DMS114 treated with DMSO at 0.1 percent for 48 hours (cell line): ENCODE measurements at regions not wholly inside any gene's neighbourhood (a gene's known extent, or its start where the extent isn't known, plus 50 kb on each side); places are given as distances from the start of the nearest gene placed in this dataset.

ENCODE experiments used
- DNase-seq: peaks from one replicate; lab custom pipeline; 2025; ENCODE audit not compliant: unreplicated experiment; lab: John Stamatoyannopoulos, UW

DNA sequence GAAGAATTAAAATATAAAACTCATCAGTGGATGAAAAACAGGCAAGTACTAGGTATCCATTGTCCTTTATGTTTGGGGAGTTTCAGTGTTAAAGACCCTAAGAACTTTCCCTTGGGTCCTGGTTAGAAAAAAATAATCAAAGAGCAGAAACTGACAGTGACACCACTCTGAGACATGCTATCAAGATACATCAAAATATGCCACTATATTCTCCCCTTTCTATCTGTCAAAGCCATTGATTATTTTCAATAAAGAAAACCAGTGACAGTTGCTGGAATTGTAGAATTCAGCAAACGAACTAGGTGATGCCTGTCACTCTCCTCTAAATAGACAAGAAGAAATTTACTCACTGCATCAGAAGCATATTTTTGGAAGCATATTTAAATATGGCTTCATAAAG, 496.7 kb upstream of the CFAP20DC start:
- DNase-seq, result no peak

DNA sequence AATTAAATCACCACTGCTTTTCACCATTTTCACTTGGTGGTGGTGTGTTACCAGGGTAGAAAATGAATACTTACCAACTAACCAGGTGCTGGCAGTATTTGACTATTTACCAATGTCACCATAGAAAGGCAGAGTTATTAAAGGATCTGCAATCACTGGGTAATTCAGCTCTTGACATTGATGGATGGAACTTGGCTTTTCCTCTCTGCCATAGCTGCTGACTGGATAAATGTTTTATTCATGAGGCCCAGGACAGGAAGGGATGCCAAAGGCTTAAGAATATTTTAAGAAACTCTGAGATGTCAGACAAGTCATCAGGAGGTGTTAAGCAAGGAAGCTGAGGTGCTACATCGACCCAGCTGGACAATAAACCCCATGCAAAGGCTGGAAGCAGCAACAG, 495.5 kb upstream of the CFAP20DC start:
- DNase-seq, result no peak

DNA sequence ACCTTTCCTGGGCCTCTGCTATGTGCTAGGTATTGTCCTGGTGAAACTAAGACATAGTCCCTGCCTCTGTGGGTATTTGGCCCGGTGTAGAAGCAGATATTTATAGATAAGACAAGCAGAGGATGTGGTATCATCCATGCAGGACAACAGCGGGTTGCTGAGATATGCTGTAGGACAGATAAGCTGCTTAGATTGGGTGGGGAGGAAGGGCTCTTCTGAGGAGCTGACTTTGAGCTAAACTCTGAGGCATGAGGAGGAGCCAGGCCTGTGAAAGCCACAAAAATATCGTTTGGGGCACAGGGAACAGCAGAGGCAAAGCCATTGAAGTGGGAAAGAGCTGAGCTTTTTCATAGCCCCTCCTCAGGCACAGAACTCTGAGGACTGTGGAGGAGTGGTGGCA, 492.5 kb upstream of the CFAP20DC start:
- no peak for DNase-seq

DNA sequence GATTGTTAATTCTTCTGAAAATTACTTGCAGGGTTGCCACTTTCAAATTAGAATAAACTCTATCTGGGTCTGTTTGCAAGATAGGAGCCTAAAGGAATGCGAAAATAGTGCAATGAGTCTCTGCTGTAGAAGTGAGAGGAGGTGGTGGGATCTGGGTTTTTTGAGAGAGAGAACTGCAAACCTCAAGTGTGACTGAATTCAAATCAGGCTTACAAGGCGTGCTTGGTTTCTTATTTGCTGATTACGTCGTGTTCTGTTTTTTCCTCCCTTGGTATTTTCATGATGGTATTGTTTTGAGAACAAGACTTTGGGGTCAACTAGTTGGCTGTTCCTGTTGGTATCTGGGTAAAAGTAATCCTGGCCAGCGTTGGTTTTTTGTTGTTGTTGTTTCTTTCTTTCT, 490.9 kb upstream of the CFAP20DC start:
- DNase-seq, result no peak

DNA sequence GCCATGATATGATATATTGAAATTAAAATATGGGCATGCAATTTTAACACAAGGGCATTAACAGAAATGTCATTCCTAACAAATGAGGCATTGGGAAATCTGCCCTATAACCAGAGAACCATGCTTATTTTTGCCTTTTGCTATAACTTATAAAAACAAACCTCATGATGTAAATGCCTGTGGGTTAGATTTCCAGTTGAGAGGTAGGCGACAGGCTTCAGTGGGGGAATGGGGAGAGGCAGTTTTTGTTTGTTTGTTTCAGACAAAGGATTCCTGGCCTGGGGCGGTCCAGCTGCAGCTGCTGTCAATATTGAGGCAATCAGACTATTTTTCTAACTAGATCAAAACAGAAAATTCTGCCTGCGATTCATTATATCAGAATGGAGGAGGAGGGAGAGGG, 490.4 kb upstream of the CFAP20DC start:
- DNase-seq, result no peak

DNA sequence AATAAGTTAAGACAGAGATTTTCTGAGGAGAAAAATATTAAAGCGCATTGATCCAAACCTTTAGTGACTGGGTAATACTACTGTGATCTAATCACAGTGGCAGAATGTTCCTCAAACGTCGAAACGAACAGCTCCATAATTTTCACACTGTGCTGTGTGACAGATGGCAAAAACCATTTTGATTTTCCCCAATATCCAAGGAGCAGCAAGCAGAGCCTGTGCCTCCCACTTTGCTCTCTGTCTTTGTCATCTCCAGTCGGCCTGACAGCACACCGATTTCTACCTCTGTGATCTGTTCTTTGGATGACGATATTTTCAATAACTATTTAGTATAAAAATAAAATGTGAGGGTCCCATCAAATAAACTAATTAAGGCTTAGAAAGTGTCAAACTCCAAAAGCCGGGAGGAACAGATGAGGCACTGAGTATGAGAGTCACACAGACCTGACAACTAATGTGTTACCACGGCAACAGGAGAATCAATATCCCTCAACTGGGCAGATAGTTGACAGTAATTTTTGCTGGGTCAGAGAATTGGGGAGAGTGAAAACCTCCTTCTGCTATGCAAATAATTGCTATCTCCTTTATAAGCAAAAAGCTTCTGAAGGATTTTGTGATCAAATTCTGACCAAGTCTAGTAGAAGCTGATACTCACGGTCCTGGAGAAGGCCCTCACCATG, 489.1 kb upstream of the CFAP20DC start:
- no peak for DNase-seq

DNA sequence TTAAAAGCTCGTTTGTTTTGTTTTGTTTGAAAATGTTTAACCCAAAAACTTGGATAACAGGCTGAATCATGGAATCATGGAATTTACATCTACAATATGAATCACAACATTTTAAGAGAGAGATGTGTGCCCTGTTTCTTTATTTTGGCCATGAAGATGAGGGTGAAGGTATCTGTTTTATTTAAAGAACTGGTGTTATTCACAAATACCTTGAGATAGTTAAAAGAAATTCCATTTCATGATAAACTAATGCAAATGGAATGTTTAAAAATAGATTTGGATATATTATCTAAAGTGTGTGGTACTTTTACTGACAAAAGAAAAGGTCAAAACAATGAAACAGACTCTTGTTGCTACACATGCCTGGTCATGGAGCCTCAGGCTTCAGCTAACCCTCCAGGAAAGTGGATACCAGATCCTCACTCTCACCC, 486.0 kb upstream of the CFAP20DC start:
- no peak for DNase-seq

DNA sequence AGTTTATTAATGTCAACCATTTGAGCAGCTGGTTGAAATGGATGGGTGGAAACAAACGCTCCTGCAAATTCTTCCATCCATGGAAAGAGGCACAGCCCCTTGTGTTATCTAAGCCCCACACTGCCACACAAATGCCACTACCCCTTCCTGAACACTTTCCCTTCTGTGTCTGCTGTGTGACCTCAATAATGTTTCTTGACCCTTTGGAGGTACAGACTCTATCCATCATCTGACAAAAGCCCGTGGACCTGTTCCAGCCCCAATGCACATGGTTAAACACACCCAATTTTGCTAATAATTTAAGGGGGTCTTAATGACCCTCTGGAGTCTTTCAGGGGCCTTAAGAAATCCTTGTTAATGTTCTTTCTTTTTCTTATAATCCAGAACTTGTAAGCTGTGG, 482.2 kb upstream of the CFAP20DC start:
- no peak for DNase-seq

DNA sequence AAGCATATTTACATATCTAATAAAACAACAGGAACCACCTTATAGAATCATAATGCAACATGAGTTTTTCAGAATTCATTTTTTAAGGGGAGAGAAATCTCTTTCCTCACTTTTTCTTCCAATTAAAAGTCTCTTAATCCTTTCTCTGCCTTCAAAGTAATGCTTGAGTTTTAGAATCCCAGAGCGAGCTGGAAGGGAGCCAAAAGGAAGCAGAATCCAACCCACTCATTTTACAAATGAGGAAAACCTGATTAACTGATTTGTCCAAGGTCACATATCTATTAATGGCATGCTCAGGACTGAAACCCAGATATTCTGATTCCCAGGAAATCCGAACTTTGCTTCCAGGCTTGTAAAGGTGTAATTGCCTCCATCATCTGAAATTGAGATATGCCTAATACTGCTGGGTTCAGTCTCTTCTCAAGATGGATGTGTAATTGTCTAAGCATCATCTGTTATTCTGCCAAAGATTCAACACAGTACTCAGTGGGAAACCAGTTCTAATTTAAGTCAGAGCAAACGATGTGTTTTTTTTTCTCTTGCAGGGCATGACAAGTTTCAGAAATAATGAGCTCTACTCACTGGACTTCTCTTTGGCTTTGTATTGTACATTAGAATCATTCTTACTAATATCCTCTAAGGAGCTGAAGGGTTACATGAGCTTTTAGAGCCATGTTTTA, 481.4 kb upstream of the CFAP20DC start:
- DNase-seq, result no peak

DNA sequence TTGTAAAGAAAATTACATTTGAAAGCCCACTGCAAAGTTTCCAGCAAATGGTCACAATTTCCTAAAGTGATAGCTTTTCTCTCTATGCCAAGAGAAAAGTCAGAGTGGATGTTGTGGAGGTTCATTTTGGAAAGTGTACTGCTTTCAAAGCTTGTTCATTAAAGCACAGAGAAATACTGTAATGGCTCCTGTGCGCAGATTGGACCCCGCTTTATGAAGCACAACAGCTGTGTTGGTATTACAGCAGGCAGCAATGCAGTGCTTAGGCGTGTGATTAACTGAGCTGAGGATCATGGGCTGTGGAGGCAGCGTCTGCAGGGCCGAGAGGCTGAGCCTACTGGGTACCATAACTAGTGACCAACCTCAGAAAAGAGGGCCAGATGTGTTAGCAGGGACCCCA, 478.4 kb upstream of the CFAP20DC start:
- DNase-seq, result no peak

DNA sequence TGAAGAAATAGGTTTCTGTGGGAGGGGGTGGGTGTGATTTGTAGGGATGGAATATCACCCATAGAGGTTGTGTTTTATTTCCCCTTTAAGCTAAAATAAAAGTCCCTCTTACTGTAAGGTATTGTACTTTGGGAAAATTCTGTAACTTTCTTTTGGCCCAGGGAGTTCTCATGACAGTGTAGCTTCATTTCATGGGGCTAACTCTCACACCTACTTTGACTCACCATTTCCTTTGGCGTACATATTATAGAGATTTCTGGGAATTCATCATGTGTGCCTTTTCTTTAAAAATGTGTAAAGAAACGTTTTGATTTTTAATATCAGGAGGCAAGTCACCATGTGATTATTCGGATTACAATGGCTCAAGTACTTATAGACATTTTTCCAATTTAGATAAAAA, 477.7 kb upstream of the CFAP20DC start:
- no peak for DNase-seq

DNA sequence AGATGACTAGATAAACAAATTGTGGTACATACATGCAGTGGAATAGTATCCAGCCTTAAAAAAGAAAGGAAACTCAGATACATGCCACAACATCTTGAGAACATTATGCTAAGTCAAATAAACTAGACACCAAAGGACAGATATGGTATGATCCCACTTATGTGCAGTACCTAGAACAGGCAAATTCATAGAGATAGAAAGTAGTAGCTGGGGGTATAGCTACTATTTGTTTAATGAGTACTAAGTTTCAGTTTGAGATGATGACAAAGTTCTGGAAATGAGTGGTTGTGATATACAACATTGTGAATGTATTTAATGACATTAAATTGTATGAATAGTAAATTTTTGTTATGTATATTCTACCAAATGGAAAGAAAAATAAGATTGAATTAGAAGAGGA, 477.2 kb upstream of the CFAP20DC start:
- DNase-seq, result no peak

DNA sequence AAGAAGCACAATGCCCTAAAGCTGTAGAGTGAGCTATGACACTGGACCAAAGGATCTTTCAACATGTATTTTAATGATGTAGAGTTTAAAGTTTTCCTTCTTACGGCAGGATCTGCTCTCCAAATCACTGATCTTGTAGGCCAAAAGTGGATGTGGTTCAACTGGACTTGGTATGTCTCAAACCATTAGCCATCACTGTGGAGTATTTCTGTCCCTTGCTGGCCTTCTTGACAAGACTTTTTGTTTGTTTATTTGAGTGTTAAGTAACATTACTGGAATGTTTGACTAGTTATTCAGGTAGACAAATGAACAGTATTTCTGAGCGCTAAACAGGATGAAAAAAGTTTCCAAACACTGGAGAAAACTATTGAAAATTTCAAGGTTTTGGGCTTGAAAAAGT, 472.7 kb upstream of the CFAP20DC start:
- DNase-seq, result no peak

DNA sequence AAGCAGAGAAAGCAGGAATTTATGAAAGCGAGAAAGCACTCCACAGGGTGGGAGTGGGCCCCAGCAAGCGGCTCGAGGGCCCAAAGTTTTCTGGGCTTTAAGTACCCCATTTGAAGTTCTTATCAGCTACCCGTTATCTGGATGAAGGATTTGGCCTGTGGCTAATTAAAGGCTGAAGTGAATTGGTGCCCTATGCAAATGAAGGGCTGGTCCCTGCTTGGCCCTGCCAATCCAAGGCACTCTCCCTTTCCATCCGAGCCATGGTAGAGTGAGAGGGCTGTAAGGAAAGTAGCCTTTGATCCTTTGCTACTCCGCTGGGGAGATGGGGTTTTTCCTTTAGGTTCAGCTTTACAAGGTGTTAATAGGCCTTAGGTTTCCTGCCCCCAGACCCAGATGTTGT, 469.3 kb upstream of the CFAP20DC start:
- DNase-seq, result no peak

DNA sequence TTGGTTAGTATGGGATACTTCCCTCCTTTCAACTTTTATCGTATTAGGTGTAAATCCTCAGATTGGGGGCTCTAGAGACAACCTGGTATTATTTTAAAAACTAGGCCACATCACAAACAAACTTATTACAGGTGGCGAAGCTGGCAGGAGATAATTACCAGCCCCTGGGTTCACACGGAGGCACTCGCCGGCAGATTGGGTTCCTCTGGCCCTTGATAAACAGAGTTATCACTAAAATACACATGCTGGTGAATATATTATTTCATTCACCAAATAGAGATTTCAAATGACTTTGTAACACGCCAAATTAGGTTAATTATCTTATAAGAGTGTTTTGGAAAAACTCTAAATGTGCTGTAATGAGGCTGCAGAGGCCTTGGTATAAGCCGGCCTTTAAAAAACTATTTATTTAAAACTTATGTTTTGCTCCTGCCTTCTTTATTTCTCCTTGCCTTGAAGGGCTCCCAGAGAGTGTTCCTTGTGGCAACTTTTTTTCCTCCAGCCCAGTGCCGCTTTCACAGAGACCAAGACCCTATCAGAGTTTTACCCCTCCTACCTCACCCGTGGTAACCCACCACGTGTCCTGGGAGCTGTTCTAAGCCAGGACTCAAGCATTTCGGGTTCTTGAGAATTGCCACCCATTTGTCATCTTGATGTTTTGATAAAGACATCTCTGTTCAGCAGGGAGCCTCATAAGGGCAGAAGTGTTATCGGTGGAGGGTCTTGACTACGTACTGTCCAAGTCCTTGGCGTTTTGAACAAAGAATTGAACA, 468.6 kb upstream of the CFAP20DC start:
- no peak for DNase-seq

DNA sequence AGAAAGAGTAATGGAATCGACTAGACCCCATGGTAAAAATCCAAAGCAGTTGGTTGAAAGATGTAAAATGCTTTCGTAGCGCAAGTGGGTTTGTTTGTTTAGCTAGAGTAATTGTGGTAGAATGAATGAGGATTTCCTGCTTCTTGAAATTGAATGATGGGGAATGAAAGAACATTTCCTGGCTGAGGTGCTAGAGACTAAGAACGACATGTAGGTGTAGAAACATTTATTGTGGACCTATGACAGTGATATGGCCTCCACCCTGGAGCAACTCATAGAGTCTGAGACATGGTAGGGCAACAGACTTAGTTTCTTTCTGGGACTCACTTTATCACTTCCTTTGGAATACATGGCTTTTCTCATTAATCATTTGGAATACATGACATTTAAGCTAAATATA, 467.6 kb upstream of the CFAP20DC start:
- DNase-seq, result no peak

DNA sequence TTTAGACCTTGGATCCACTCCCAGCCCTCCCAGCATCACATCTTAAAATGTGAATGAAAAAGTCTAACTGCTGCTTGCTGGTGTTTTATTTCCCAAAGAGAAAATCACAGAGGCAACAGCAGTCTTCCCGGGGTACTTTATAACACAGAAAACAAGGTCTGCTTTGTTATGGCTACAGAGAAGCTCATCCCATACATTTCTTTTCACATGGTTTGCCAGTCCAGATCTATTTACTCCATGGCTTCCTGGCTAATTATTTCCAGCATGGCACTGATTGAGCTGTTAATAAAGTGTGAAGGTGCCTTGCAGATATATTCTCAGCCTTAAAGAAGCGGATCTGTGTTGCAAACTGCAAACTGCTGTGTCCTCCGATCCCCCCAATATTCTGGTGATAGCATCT, 466.1 kb upstream of the CFAP20DC start:
- no peak for DNase-seq

DNA sequence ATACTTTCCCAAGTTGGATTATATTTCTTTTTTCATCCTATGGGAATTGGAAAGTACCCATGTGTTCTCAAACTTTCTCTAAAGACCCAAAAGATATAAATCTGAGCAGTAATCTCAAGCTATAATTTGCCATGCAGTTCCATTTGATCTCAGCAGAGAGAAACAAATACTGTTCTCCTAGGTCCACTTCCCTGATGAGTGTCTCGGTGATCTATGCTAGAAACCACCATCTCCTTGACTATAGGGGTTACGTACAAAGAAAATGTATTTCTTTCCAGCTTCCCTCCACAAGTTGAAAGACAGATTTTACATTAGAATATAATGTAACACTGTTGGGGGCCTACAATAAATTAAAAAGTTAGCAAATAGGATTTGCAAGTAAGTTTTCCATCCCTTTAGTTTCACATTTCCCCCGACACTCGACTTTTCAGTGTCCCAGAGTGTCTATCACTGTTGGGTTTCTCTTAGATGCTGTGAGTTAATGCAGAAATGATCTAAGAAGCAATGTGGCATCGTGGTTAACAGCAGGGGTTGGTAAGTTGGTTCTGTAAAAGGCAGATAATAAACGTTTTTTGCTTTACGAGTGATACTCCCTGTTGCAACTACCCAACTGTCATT, 465.1 kb upstream of the CFAP20DC start:
- DNase-seq, result no peak

DNA sequence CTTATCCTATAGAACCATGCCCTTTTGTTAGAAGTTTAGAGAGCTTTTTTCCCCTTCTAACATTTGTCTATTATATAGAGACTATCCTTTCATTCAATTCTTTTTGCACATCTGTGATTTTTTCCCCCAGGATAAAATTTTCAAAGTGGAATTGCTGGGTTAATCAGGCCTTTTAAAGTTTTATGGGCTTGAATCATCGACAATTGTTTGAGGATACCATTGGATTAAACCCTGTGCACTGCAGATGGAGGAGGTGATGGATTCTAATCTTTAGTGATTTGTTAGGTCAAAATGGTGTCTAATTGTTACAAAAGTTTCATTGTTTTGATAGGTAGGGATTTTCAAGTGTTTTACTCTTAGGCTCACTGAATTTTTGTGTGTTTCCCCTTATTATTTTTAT, 463.7 kb upstream of the CFAP20DC start:
- no peak for DNase-seq

DNA sequence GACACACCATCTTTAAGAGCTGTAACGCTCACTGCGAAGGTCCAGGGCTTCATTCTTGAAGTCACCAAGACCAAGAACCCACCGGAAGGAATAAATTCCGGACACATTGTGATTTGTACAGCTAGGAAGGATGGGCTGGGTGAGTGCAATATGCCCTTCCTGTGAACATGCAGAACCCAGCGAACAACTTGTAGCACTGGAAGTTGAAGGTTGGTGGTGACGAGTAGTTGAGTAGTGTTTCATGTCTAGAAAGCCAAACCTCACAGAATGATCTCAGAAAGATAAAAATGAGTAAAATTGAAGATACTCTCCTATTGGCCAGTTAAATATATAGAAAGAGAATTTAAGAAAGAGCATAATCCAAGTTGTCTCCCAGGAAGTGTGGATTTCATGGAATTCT, 462.2 kb upstream of the CFAP20DC start:
- no peak for DNase-seq

DNA sequence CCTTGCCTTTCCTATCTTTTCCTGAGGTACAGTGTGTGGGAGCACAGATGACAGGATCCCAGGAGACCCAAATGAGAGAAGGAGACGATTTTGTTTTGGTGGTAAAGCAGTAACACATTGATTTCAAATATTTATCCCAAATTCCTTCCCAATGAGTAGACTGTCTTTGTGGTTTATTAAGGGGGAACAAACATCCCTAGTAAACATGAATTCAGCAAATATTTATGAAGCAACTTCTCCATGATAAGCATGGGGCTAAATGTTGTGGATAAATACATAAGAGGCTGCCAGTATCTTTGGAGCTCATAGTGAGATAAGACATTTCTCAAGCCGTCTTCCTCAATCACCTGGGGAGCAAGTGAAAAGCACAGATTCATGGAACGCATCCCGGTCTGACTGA, 460.8 kb upstream of the CFAP20DC start:
- DNase-seq, result no peak

DNA sequence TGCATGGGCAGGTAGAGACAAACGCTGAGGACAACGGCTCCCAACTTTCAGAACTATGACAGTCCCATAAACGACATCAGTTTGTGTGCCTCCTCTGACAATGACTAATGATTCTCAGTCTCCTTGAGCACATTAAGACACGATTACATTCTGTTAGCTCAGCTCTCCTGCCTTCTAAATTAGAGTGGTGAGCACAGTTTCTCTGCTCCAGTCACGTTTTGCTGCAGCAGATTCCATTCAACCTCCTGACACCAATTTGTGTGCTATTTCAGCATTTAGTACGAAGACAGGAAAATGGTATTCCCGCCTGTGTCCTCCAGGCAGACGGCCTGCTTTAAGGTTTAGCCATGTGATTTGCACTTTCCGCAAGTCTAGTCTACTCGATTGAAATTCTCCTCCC, 458.4 kb upstream of the CFAP20DC start:
- no peak for DNase-seq
